Kidney epithelial cell (primary cell): ENCODE measurements at regions not wholly inside any gene's neighbourhood (a gene's known extent, or its start where the extent isn't known, plus 50 kb on each side); places are given as distances from the start of the nearest gene placed in this dataset.

Source experiments
- DNase-seq: peaks from one replicate; pipeline ENCODE4 v3.0.0-alpha.2; 2010; ENCODE audit warnings: low read depth
- H3K27me3 ChIP-seq: 2 replicates; pipeline ENCODE4 v1.6.0; 2011; ENCODE audit warnings: low read length; ENCODE audit not compliant: control insufficient read depth, insufficient read depth
- H3K36me3 ChIP-seq: 2 replicates; pipeline ENCODE4 v1.5.1; 2011; ENCODE audit warnings: low read length; ENCODE audit not compliant: control insufficient read depth, insufficient read depth
- H3K4me3 ChIP-seq: 2 replicates; pipeline ENCODE4 v1.5.1; 2011; ENCODE audit warnings: low read depth, mild to moderate bottlenecking, control low read depth, low read length
- TF ChIP-seq, protein P1 (sequence below): IDR thresholded peaks from 2 replicates; pipeline ENCODE4 v1.5.1; 2011; ENCODE audit warnings: mild to moderate bottlenecking, moderate library complexity, low read length, control low read depth, inconsistent platforms; ENCODE audit not compliant: insufficient read depth, poor library complexity, severe bottlenecking

DNA sequence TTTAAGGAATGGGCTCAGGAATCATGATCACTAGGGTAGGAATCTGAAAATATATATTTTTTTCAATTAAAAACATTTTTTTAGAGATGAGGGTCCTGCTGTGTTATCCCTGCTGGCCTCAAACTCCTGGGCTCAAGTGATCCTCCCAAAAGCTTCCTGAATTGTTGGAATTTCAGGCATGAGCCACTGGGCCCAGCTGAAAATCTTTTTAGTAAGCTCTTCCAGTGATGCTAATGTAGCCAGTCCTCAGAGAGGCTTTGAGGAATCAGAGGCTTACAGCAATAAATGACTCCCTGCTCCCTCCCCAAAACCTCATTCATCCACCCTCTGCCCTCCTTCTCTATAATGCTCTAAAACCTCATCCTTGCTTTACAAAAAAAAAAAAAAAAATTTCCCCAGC lies 129.5 kb downstream of the ZIC3 start:
- DNase-seq, result no peak
- Histone ChIP-seq H3K4me3 (no peak overlapping the region), H3K36me3 (no peaks in the 10 kb centered on the region), H3K27me3 (no peaks in the 10 kb centered on the region)
- TF ChIP-seq, protein P1, sequence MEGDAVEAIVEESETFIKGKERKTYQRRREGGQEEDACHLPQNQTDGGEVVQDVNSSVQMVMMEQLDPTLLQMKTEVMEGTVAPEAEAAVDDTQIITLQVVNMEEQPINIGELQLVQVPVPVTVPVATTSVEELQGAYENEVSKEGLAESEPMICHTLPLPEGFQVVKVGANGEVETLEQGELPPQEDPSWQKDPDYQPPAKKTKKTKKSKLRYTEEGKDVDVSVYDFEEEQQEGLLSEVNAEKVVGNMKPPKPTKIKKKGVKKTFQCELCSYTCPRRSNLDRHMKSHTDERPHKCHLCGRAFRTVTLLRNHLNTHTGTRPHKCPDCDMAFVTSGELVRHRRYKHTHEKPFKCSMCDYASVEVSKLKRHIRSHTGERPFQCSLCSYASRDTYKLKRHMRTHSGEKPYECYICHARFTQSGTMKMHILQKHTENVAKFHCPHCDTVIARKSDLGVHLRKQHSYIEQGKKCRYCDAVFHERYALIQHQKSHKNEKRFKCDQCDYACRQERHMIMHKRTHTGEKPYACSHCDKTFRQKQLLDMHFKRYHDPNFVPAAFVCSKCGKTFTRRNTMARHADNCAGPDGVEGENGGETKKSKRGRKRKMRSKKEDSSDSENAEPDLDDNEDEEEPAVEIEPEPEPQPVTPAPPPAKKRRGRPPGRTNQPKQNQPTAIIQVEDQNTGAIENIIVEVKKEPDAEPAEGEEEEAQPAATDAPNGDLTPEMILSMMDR, result no peak

DNA sequence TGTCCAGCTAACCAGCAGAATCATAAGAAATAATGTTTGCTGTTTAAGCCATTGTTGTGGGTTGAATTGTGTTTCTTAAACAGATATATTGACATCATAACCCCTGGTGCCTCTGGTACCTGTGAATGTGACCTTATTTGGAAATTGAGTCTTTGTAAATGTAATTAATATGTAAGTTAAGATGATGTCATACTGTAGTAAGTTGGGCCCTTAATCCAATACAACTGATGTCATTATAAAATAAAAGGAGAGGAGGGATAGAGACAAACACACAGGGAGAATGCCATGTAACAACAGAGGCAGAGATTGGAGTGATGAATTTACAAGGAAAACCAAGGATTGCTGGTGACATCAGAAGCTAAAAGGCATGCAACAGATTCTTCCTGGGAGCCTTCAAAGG lies 141.4 kb downstream of the ZIC3 start:
- TF ChIP-seq, protein P1, result no peak
- H3K27me3 ChIP-seq, result no peaks in the 10 kb centered on the region
- no peak for DNase-seq

DNA sequence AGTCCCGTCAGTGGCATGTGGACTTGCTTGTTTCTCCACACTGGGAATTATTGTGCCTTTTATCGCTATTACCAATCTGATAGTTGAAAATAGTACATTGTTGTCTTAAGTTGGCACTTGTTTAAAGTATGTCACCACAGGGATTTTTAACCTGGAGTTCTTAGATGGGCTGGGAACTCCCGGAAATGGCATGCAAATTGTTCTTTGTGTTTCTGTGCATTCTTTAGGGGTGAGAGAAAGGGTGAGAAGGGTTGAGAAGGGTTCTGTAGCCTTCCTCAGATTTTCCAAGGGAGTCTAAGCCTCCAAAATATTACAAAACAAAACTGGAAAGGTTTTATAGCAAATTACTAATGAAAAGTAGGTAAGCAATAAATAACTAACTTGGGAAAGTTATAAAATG lies 176.9 kb downstream of the ZIC3 start:
- Histone ChIP-seq H3K4me3 (no peak overlapping the region), H3K36me3 (no peaks in the 10 kb centered on the region), H3K27me3 (no peaks in the 10 kb centered on the region)
- TF ChIP-seq, protein P1, result no peak
- DNase-seq, result no peak

More for the DNA sequence above, 141.4 kb downstream of the ZIC3 start:
- Histone ChIP-seq H3K36me3 (no peaks in the 10 kb centered on the region), H3K4me3 (no peak overlapping the region)

DNA sequence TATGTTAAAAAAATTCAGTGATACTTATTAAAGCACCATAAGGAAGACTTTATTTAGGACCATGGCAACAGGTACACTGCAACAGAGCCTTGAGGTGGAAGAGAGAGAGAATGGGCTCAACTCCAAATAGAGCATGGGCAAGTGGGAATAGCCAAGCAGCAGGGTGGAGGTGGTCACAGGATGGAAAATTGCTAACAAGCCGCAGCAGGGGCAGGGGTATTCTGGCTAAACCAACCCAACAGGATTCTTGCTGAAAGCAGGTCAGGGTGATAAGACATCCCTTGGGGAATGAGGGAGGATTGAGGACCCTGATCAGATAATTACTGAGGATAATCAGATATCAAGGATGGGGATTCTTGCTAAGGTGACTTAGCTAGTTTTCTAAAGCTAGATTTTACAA lies 177.5 kb downstream of the ZIC3 start:
- TF ChIP-seq, protein P1, result no peak
- no peaks in the 10 kb centered on the region for H3K27me3 ChIP-seq
- no peak overlapping the region for H3K4me3 ChIP-seq
- no peak for DNase-seq
- H3K36me3 ChIP-seq, result no peaks in the 10 kb centered on the region

DNA sequence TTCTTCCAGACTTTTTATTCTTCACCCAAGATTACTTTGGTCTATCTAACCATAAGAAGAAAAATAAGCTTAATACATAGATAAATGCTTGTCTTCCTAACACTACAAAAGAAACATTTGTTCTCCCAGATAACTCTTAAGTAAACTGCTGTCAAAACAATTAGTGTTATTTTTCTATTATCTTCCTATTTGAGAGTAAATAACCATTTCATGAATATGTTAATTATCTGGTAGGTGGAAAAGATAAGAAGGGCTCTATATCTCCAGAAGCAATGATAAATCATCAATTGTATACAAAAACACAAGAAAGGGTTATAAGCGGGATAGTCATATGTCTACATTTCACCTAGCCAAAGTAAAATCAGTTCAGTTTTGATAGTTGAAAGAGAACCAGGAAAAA lies 180.4 kb downstream of the ZIC3 start:
- DNase-seq, result no peak
- TF ChIP-seq, protein P1, result no peak
- no peak overlapping the region for H3K4me3 ChIP-seq
- no peaks in the 10 kb centered on the region for H3K36me3 ChIP-seq
- H3K27me3 ChIP-seq, result no peaks in the 10 kb centered on the region

DNA sequence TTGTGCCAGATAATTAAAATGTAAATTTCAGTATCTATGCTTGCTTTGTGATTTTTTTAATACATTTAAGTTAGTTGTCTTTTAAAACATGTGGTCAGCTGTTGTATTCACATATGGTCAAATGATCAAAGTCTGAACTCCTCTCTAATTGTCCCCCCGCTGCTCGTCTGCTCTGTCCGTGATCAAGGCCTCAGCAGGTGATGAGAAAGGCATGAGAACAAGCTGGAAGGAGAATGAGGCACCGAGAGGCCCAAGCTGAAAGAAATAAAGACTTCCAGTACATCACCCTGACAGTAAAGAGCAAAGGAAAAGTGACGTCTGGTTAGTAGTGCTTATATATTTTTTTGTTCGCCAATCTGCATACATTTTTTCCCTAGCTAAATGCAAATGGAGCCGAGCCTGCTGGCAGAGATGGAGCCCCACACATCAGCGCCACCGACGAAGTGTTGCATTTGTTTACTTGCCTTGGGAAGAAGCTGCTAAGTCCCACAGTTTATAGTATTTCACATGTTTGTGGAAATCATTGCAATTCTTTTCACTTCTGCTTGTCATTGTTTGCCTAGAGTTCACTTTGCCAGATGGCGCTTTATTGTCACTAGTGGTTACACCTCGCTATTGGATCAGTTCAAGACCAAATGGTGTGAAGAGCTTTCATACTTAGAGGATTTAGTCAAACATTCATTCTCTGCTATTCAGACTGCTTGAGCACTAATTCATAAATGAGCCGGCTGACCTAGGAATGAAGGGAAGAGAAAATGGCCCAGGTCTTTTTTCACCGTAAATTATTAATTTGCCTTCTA lies 181.5 kb downstream of the ZIC3 start:
- DNase-seq, result no peak
- Histone ChIP-seq H3K4me3 (no peak overlapping the region), H3K27me3 (no peaks in the 10 kb centered on the region), H3K36me3 (no peaks in the 10 kb centered on the region)
- TF ChIP-seq, protein P1, result no peak
